GM12878 (cell line): ENCODE measurements at regions not wholly inside any gene's neighbourhood (a gene's known extent, or its start where the extent isn't known, plus 50 kb on each side); places are given as distances from the start of the nearest gene placed in this dataset.

Experiments
- ATAC-seq: fragments of 200-7000 bp; cut with Tn5 transposase; 3 replicates; pipeline ENCODE4 v1.9.1; 2020; ENCODE audit warnings: mild to moderate bottlenecking, moderate library complexity
- BruUV-seq: library from RNA; stranded (reverse); fragments of 400-500 nt; replicated peaks from 2 replicates; lab custom pipeline; 2021; lab: Mats Ljungman, UMichigan
- CTCF ChIA-PET: fragments of 300-600 bp; sonication (Branson Sonifier 250); formaldehyde crosslinking; extraction: SDS; loops from one replicate; lab custom pipeline; 2021; ENCODE audit warnings: inconsistent platforms; lab: Yijun Ruan, JAX
- POLR2A ChIA-PET: fragments of 350-600 bp; formaldehyde crosslinking; extraction: SDS; loops from one replicate; lab custom pipeline; 2021; ENCODE audit warnings: inconsistent platforms; lab: Charles Lee
- RAD21 ChIA-PET: fragments of 300-600 bp; sonication (Branson Sonifier 250); formaldehyde crosslinking; loops from one replicate; lab custom pipeline; 2023; ENCODE audit warnings: antibody characterized with exemption; ENCODE audit not compliant: unreplicated experiment; lab: Charles Lee
- SMC1A ChIA-PET: fragments of 300-600 bp; sonication (Branson Sonifier 250); formaldehyde crosslinking; loops from one replicate; lab custom pipeline; 2023; ENCODE audit not compliant: unreplicated experiment, uncharacterized antibody; lab: Charles Lee
- DNase-seq: peaks from one replicate; pipeline ENCODE4 v3.0.0-alpha.2; 2011; ENCODE audit warnings: low read depth, low spot score
- FAIRE-seq: peaks from 3 replicates; lab custom pipeline; 2011; peaks lifted over from hg19 to GRCh38; lab: Jason Lieb, UNC
- H2AFZ ChIP-seq: 2 replicates; pipeline ENCODE4 v1.6.0; 2011; ENCODE audit warnings: low read depth, low read length, control low read depth; ENCODE audit not compliant: control insufficient read depth
- H3K27ac ChIP-seq: 2 replicates; pipeline ENCODE4 v1.5.1; 2011; ENCODE audit warnings: control low read depth; ENCODE audit not compliant: control insufficient read depth, insufficient read depth
- H3K27me3 ChIP-seq, 2 experiments: replicated peaks in 1 of 2; 2 replicates each; pipeline versions ENCODE4 v1.6.0 to v1.6.1; 2011; ENCODE audit warnings: low read length in 1 of 2; ENCODE audit not compliant: control insufficient read depth in 2 of 2, insufficient read depth in 2 of 2
- H3K36me3 ChIP-seq, 2 experiments: 2 replicates each; pipeline ENCODE4 v1.5.1; 2011; ENCODE audit warnings: low read length in 1 of 2; ENCODE audit not compliant: control insufficient read depth in 2 of 2, insufficient read depth in 2 of 2
- H3K4me1 ChIP-seq: 2 replicates; pipeline ENCODE4 v1.6.1; 2011; ENCODE audit warnings: mild to moderate bottlenecking, low read length, moderate library complexity, mixed read lengths; ENCODE audit not compliant: control insufficient read depth, insufficient read depth
- H3K4me2 ChIP-seq: 2 replicates; pipeline ENCODE4 v1.6.0; 2011; ENCODE audit warnings: control low read depth; ENCODE audit not compliant: control insufficient read depth, insufficient read depth
- H3K4me3 ChIP-seq: fragments of 200-600 bp; sonication (generic); 2 replicates; pipeline ENCODE4 v1.5.1; 2016
- H3K79me2 ChIP-seq: 2 replicates; pipeline ENCODE4 v1.6.0; 2011; ENCODE audit warnings: low read length; ENCODE audit not compliant: control insufficient read depth, insufficient read depth
- H3K9ac ChIP-seq: 2 replicates; pipeline ENCODE4 v1.8.0; 2011; ENCODE audit warnings: low read length, control low read depth, mixed read lengths; ENCODE audit not compliant: control insufficient read depth, insufficient read depth
- H3K9me3 ChIP-seq: replicated peaks from 3 replicates; pipeline ENCODE4 v1.5.1; 2011; ENCODE audit warnings: mild to moderate bottlenecking, low read length; ENCODE audit not compliant: control insufficient read depth, insufficient read depth
- H4K20me1 ChIP-seq: 2 replicates; pipeline ENCODE4 v1.6.0; 2011; ENCODE audit not compliant: control insufficient read depth, insufficient read depth
- BRCA1 ChIP-seq: IDR thresholded peaks from 2 replicates; pipeline ENCODE4 v1.6.1; 2011; ENCODE audit warnings: low read depth, low read length, improper control_type of control experiment
- GATAD2B ChIP-seq: fragments of 450-650 bp; conservative IDR thresholded peaks from 2 replicates; pipeline ENCODE4 v1.6.1; 2017; ENCODE audit warnings: low read depth, mild to moderate bottlenecking, moderate library complexity
- IRF5 ChIP-seq: fragments of 450-650 bp; IDR thresholded peaks from 2 replicates; pipeline ENCODE4 v1.6.1; 2017; ENCODE audit warnings: borderline replicate concordance
- JUNB ChIP-seq: IDR thresholded peaks from 2 replicates; pipeline ENCODE4 v1.6.1; 2016; ENCODE audit warnings: antibody characterized with exemption, mild to moderate bottlenecking
- KLF5 ChIP-seq: fragments of 450-650 bp; IDR thresholded peaks from 2 replicates; pipeline ENCODE4 v1.6.1; 2014; ENCODE audit warnings: mild to moderate bottlenecking; ENCODE audit not compliant: partially characterized antibody
- NFYB ChIP-seq: IDR thresholded peaks from 2 replicates; pipeline ENCODE4 v1.6.1; 2011; ENCODE audit warnings: low read depth, mild to moderate bottlenecking, low read length, improper control_type of control experiment, moderate library complexity; ENCODE audit not compliant: insufficient read depth
- RUNX3 ChIP-seq: IDR thresholded peaks from 2 replicates; pipeline ENCODE4 v1.6.1; 2012; ENCODE audit warnings: low read length, inconsistent platforms
- SMAD1 ChIP-seq: fragments of 450-650 bp; IDR thresholded peaks from 2 replicates; pipeline ENCODE4 v1.6.1; 2018; ENCODE audit warnings: mild to moderate bottlenecking, low read depth; ENCODE audit not compliant: partially characterized antibody
- TBL1XR1 ChIP-seq: IDR thresholded peaks from 2 replicates; pipeline ENCODE4 v1.6.1; 2012; ENCODE audit warnings: low read depth, low read length, improper control_type of control experiment
- WGBS: methylation state at CpG from one replicate; pipeline ENCODE4 v1.1.6; 2016; ENCODE audit warnings: low lambda C conversion rate; ENCODE audit not compliant: insufficient replicate concordance, insufficient coverage; ENCODE audit errors: missing lambda C conversion rate; 5-methylcytosine and 5-hydroxymethylcytosine counted together
- in situ Hi-C: fragments of 300-500 bp; cut with MboI; formaldehyde crosslinking; loops from 9 replicates; pipeline ENCODE4 v1.14.3; 2018; ENCODE audit warnings: mixed read lengths
- intact Hi-C: fragments of 100-400 bp; cut with micrococcal nuclease; formaldehyde crosslinking; loops from one replicate; pipeline ENCODE4 v1.14.2; 2022; ENCODE audit not compliant: unreplicated experiment

- ATAC-seq, result no peak
- Histone ChIP-seq H3K9me3 (no peaks in the 10 kb centered on the region), H3K36me3 (no peaks in the 10 kb centered on the region), H3K9ac (no peak overlapping the region), H2AFZ (no peak overlapping the region), H3K4me1 (no peaks in the 10 kb centered on the region), H3K27me3 (no peaks in the 10 kb centered on the region), H3K4me2 (no peak overlapping the region), H3K27ac (no peak overlapping the region), H3K4me3 (no peak overlapping the region), H3K79me2 (no peaks in the 10 kb centered on the region), H4K20me1 (no peaks in the 10 kb centered on the region)
- in situ Hi-C loops, result no loop called here
- CTCF ChIA-PET, result no interaction called here
- DNase-seq, result no peak
- no TSS peak for BruUV-seq
- TF ChIP-seq NFYB, result no peak
- TF ChIP-seq RUNX3, result no peak
- no peak for TF ChIP-seq JUNB
- TF ChIP-seq SMAD1, result no peak
- TF ChIP-seq IRF5, result no peak
- no peak for TF ChIP-seq TBL1XR1
- TF ChIP-seq BRCA1, result no peak
- TF ChIP-seq GATAD2B, result no peak
- no peak for TF ChIP-seq KLF5
- RAD21 ChIA-PET, result no interaction called here
- 46% methylated on average over 3 of the region's 3 CpGs for WGBS
- SMC1A ChIA-PET, result no interaction called here
- POLR2A ChIA-PET, result interaction anchor here (0.5 kb wide), 1 partner anchor 17 kb away, joined by 5 read pairs; no protein-coding TSS in a partner anchor
- no peak for FAIRE-seq
- intact Hi-C loops, result no loop called here
Observed at GRCh38 chr4:29708473-29708872, 1011.7 kb upstream of the PCDH7 start.
